DOHH2 (cell line): ENCODE measurements at regions not wholly inside any gene's neighbourhood (a gene's known extent, or its start where the extent isn't known, plus 50 kb on each side); places are given as distances from the start of the nearest gene placed in this dataset.

Source experiments
- H3F3A ChIP-seq: fragments of 200-600 bp; sonication (generic), shearing (Covaris generic); 2 replicates; pipeline ENCODE4 v1.6.0; 2016; ENCODE audit warnings: antibody characterized with exemption, mild to moderate bottlenecking; ENCODE audit not compliant: control insufficient read depth, insufficient read depth
- H3K27ac ChIP-seq: fragments of 200-600 bp; sonication (generic); 2 replicates; pipeline ENCODE4 v1.5.1; 2014; ENCODE audit warnings: low read depth, mild to moderate bottlenecking, low read length, moderate library complexity
- H3K27me3 ChIP-seq: fragments of 200-600 bp; sonication (generic); 2 replicates; pipeline ENCODE4 v1.6.1; 2014; ENCODE audit warnings: mild to moderate bottlenecking, low read length, mixed read lengths; ENCODE audit not compliant: control insufficient read depth
- H3K36me3 ChIP-seq: fragments of 200-600 bp; sonication (generic); 2 replicates; pipeline ENCODE4 v1.6.1; 2014; ENCODE audit warnings: mild to moderate bottlenecking, low read length, moderate library complexity, mixed read lengths; ENCODE audit not compliant: control insufficient read depth
- H3K4me1 ChIP-seq: fragments of 200-600 bp; sonication (generic); 2 replicates; pipeline ENCODE4 v1.6.1; 2014; ENCODE audit warnings: mild to moderate bottlenecking, low read length, mixed read lengths; ENCODE audit not compliant: control insufficient read depth
- H3K4me2 ChIP-seq: fragments of 200-600 bp; sonication (generic); 2 replicates; pipeline ENCODE4 v1.6.0; 2014; ENCODE audit warnings: mild to moderate bottlenecking, low read length, moderate library complexity
- H3K4me3 ChIP-seq: fragments of 200-600 bp; sonication (generic); 2 replicates; pipeline ENCODE4 v1.5.1; 2014; ENCODE audit warnings: mild to moderate bottlenecking, low read length, mixed read lengths
- H3K79me2 ChIP-seq: fragments of 200-600 bp; sonication (generic); 2 replicates; pipeline ENCODE4 v1.6.1; 2014; ENCODE audit warnings: mild to moderate bottlenecking, low read length, mixed read lengths; ENCODE audit not compliant: control insufficient read depth
- H3K9me2 ChIP-seq: fragments of 200-600 bp; sonication (generic); replicated peaks from 2 replicates; pipeline ENCODE4 v1.6.1; 2014; ENCODE audit warnings: mild to moderate bottlenecking, low read length, mixed read lengths; ENCODE audit not compliant: control insufficient read depth
- H3K9me3 ChIP-seq: fragments of 200-600 bp; sonication (generic); 2 replicates; pipeline ENCODE4 v1.6.1; 2014; ENCODE audit warnings: antibody characterized with exemption, low read length, mixed read lengths; ENCODE audit not compliant: control insufficient read depth, insufficient read depth
- H4K20me1 ChIP-seq: fragments of 200-600 bp; sonication (generic); 2 replicates; pipeline ENCODE4 v1.6.0; 2014; ENCODE audit warnings: low read depth, mild to moderate bottlenecking, antibody characterized with exemption, low read length, moderate library complexity; ENCODE audit not compliant: control insufficient read depth, insufficient read depth
- CTCF ChIP-seq: fragments of 200-600 bp; sonication (generic); IDR thresholded peaks from one replicate; pipeline ENCODE4 v1.5.1; 2014; ENCODE audit warnings: antibody characterized with exemption, mild to moderate bottlenecking, low read depth, low read length; ENCODE audit not compliant: poor library complexity, severe bottlenecking
- EZH2phosphoT487 ChIP-seq: fragments of 200-600 bp; sonication (generic); IDR thresholded peaks from 2 replicates; pipeline ENCODE4 v1.6.1; 2017; ENCODE audit warnings: borderline replicate concordance, mild to moderate bottlenecking, antibody characterized with exemption, low read length, moderate library complexity, mixed read lengths

GRCh38 chr20:52890130-52890529 is 82.0 kb upstream of the TSHZ2 start:
- Histone ChIP-seq H3K79me2 (no peaks in the 10 kb centered on the region), H3K9me3 (no peaks in the 10 kb centered on the region), H3K4me1 (no peaks in the 10 kb centered on the region), H3K36me3 (no peaks in the 10 kb centered on the region), H3K27me3 (no peaks in the 10 kb centered on the region), H3K27ac (no peak overlapping the region), H4K20me1 (no peaks in the 10 kb centered on the region), H3K9me2 (no peaks in the 10 kb centered on the region), H3F3A (no peaks in the 10 kb centered on the region), H3K4me2 (no peak overlapping the region), H3K4me3 (no peak overlapping the region)
- TF ChIP-seq EZH2phosphoT487 (no peak), CTCF (no peak)

- Histone ChIP-seq H3K4me3 (no peak overlapping the region), H3K9me2 (no peaks in the 10 kb centered on the region), H3K27ac (no peak overlapping the region), H3K79me2 (no peaks in the 10 kb centered on the region), H4K20me1 (no peaks in the 10 kb centered on the region), H3F3A (no peaks in the 10 kb centered on the region), H3K27me3 (no peaks in the 10 kb centered on the region), H3K4me1 (no peaks in the 10 kb centered on the region), H3K36me3 (no peaks in the 10 kb centered on the region), H3K4me2 (no peak overlapping the region), H3K9me3 (no peaks in the 10 kb centered on the region)
- TF ChIP-seq CTCF (no peak), EZH2phosphoT487 (no peak)
These were observed 82.9 kb upstream of the TSHZ2 start for GRCh38 chr20:52889225-52889624.

GRCh38 chr20:52888096-52888495 is 84.1 kb upstream of the TSHZ2 start:
- Histone ChIP-seq H3K79me2 (no peaks in the 10 kb centered on the region), H3K4me2 (no peak overlapping the region), H3K4me3 (no peak overlapping the region), H3F3A (no peaks in the 10 kb centered on the region), H3K9me2 (no peaks in the 10 kb centered on the region), H3K36me3 (no peaks in the 10 kb centered on the region), H3K9me3 (no peaks in the 10 kb centered on the region), H3K4me1 (no peaks in the 10 kb centered on the region), H3K27me3 (no peaks in the 10 kb centered on the region), H3K27ac (no peak overlapping the region), H4K20me1 (no peaks in the 10 kb centered on the region)
- no peak for TF ChIP-seq EZH2phosphoT487
- no peak for TF ChIP-seq CTCF

- H3F3A ChIP-seq: no peaks in the 10 kb centered on the region
- no peaks in the 10 kb centered on the region for H3K79me2 ChIP-seq
- no peak overlapping the region for H3K4me2 ChIP-seq
- H3K9me2 ChIP-seq: no peaks in the 10 kb centered on the region
- no peaks in the 10 kb centered on the region for H3K27me3 ChIP-seq
- TF ChIP-seq EZH2phosphoT487 (no peak), CTCF (no peak)
- H3K9me3 ChIP-seq: no peaks in the 10 kb centered on the region
- no peak overlapping the region for H3K27ac ChIP-seq
- no peaks in the 10 kb centered on the region for H4K20me1 ChIP-seq
- no peaks in the 10 kb centered on the region for H3K36me3 ChIP-seq
- no peak overlapping the region for H3K4me3 ChIP-seq
- H3K4me1 ChIP-seq: no peaks in the 10 kb centered on the region
These were observed 91.2 kb upstream of the TSHZ2 start for GRCh38 chr20:52880997-52881396.
